Neural progenitor cell (in vitro differentiated cells): ENCODE measurements at regions not wholly inside any gene's neighbourhood (a gene's known extent, or its start where the extent isn't known, plus 50 kb on each side); places are given as distances from the start of the nearest gene placed in this dataset.

ENCODE experiments used
- DNase-seq: peaks from one replicate; pipeline ENCODE4 v3.0.0-alpha.2; 2016; ENCODE audit warnings: low spot score
- H2AFZ ChIP-seq: fragments of 200-600 bp; sonication (generic); replicated peaks from 2 replicates; pipeline ENCODE4 v1.6.1; 2016; ENCODE audit warnings: antibody characterized with exemption
- H3F3A ChIP-seq: fragments of 200-600 bp; sonication (generic); 2 replicates; pipeline ENCODE4 v1.6.1; 2016; ENCODE audit warnings: antibody characterized with exemption, low read depth
- H3K27ac ChIP-seq: fragments of 200-600 bp; sonication (generic); 2 replicates; pipeline ENCODE4 v1.5.1; 2016; ENCODE audit warnings: mild to moderate bottlenecking
- H3K27me3 ChIP-seq: fragments of 200-600 bp; sonication (generic); 2 replicates; pipeline ENCODE4 v1.6.1; 2016; ENCODE audit warnings: mild to moderate bottlenecking, moderate library complexity
- H3K36me3 ChIP-seq: fragments of 200-600 bp; sonication (generic); 2 replicates; pipeline ENCODE4 v1.5.1; 2016
- H3K4me1 ChIP-seq: fragments of 200-600 bp; sonication (generic); 2 replicates; pipeline ENCODE4 v1.6.1; 2016; ENCODE audit warnings: mixed run types
- H3K4me2 ChIP-seq: fragments of 200-600 bp; sonication (generic); 2 replicates; pipeline ENCODE4 v1.6.1; 2016
- H3K4me3 ChIP-seq: fragments of 200-600 bp; sonication (generic); 2 replicates; pipeline ENCODE4 v1.5.1; 2016
- H3K79me2 ChIP-seq: fragments of 200-600 bp; sonication (generic); 2 replicates; pipeline ENCODE4 v1.6.1; 2016; ENCODE audit warnings: low read depth
- H3K9ac ChIP-seq: fragments of 200-600 bp; sonication (generic); 2 replicates; pipeline ENCODE4 v1.6.1; 2016
- H3K9me3 ChIP-seq: fragments of 200-600 bp; sonication (generic); 2 replicates; pipeline ENCODE4 v1.5.1; 2016; ENCODE audit warnings: low read depth
- H4K20me1 ChIP-seq: fragments of 200-600 bp; sonication (generic); 2 replicates; pipeline ENCODE4 v1.6.1; 2016; ENCODE audit warnings: low read depth
- H3K27ac Mint-ChIP-seq: 3 replicates; pipeline ENCODE4 v1.8.0; 2021; ENCODE audit warnings: mixed read lengths
- H3K27me3 Mint-ChIP-seq: 2 replicates; pipeline ENCODE4 v1.8.0; 2022; ENCODE audit warnings: low read depth, mild to moderate bottlenecking, inconsistent platforms, moderate library complexity, mixed read lengths; ENCODE audit not compliant: insufficient read depth
- H3K36me3 Mint-ChIP-seq: 3 replicates; pipeline ENCODE4 v1.8.0; 2021; ENCODE audit warnings: mixed read lengths
- H3K4me1 Mint-ChIP-seq: 3 replicates; pipeline ENCODE4 v1.8.0; 2021; ENCODE audit warnings: mixed read lengths
- H3K4me3 Mint-ChIP-seq: 3 replicates; pipeline ENCODE4 v1.8.0; 2021; ENCODE audit warnings: mild to moderate bottlenecking, moderate library complexity, mixed read lengths
- H3K9me3 Mint-ChIP-seq: 3 replicates; pipeline ENCODE4 v1.8.0; 2020; ENCODE audit warnings: mixed read lengths
- EZH2 ChIP-seq: fragments of 200-600 bp; sonication (generic); IDR thresholded peaks from 2 replicates; pipeline ENCODE4 v1.6.1; 2017; ENCODE audit warnings: antibody characterized with exemption, mild to moderate bottlenecking, moderate library complexity
- EZH2phosphoT487 ChIP-seq: fragments of 200-600 bp; sonication (generic); IDR thresholded peaks from 2 replicates; pipeline ENCODE4 v1.6.1; 2017; ENCODE audit warnings: antibody characterized with exemption
- TF ChIP-seq, protein P1 (sequence below): fragments of 200-600 bp; sonication (generic); IDR thresholded peaks from 2 replicates; pipeline ENCODE4 v1.5.1; 2017; ENCODE audit warnings: antibody characterized with exemption, mild to moderate bottlenecking

DNA sequence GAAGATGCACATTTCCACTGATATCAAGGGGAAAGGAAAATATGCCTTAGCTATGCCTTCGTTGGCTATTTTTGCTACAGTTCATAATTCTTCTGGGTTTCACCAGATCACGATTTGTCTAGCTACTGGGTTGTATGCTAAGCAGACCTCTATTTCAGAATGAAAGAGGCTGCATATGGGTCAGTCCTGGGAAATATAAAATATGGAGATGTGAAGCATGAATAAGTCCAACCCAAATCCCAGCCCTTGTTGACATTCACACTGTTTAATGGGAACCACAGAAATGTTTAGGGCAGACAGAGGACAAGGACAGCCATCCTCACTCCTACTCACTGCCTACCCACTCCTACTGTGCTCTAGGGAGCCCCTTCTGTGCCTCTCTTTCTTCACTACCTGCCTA, 343.2 kb upstream of the CAMK1G start:
- Histone ChIP-seq H4K20me1 (no peaks in the 10 kb centered on the region), H3K4me2 (no peak overlapping the region), H3K27ac (no peak overlapping the region), H3K9ac (no peak overlapping the region), H3K27me3 (no peaks in the 10 kb centered on the region), H3K4me3 (no peak overlapping the region), H3K79me2 (no peaks in the 10 kb centered on the region), H3K9me3 (no peaks in the 10 kb centered on the region), H3F3A (no peaks in the 10 kb centered on the region), H3K36me3 (no peaks in the 10 kb centered on the region), H2AFZ (no peak overlapping the region), H3K4me1 (no peaks in the 10 kb centered on the region)
- no peaks in the 10 kb centered on the region for H3K36me3 Mint-ChIP-seq
- TF ChIP-seq, protein P1, sequence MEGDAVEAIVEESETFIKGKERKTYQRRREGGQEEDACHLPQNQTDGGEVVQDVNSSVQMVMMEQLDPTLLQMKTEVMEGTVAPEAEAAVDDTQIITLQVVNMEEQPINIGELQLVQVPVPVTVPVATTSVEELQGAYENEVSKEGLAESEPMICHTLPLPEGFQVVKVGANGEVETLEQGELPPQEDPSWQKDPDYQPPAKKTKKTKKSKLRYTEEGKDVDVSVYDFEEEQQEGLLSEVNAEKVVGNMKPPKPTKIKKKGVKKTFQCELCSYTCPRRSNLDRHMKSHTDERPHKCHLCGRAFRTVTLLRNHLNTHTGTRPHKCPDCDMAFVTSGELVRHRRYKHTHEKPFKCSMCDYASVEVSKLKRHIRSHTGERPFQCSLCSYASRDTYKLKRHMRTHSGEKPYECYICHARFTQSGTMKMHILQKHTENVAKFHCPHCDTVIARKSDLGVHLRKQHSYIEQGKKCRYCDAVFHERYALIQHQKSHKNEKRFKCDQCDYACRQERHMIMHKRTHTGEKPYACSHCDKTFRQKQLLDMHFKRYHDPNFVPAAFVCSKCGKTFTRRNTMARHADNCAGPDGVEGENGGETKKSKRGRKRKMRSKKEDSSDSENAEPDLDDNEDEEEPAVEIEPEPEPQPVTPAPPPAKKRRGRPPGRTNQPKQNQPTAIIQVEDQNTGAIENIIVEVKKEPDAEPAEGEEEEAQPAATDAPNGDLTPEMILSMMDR, result no peak
- no peak for TF ChIP-seq EZH2phosphoT487
- TF ChIP-seq EZH2, result no peak
- no peaks in the 10 kb centered on the region for H3K4me1 Mint-ChIP-seq
- H3K9me3 Mint-ChIP-seq, result no peaks in the 10 kb centered on the region
- no peak overlapping the region for H3K27ac Mint-ChIP-seq
- DNase-seq, result no peak
- H3K4me3 Mint-ChIP-seq, result no peak overlapping the region
- H3K27me3 Mint-ChIP-seq, result peaks cover 2% of the 10 kb centered on the region

DNA sequence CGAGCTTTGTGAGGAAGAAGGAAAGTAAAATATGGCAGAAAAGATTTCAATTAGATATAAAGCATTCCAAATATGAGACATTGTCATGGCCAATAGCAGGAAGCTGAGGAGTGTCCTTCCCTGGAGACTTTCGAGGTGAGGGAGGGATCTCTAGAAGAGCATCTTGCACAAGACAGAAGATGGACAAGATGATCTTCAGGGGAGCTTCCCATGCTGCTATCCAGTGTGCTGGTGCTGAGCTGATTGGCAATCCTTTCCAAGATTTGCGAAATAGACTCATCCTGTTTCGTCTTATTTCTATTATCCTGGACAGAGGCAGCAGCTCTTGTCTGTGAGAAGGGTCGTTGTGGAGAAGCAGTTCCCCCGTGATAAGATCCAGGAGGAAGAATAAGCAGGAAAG, 342.0 kb upstream of the CAMK1G start:
- Histone ChIP-seq H3K9ac (no peak overlapping the region), H3K27ac (no peak overlapping the region), H3F3A (no peaks in the 10 kb centered on the region), H3K27me3 (no peaks in the 10 kb centered on the region), H3K4me2 (no peak overlapping the region), H3K4me3 (no peak overlapping the region), H3K79me2 (no peaks in the 10 kb centered on the region), H4K20me1 (no peaks in the 10 kb centered on the region), H3K4me1 (no peaks in the 10 kb centered on the region), H3K36me3 (no peaks in the 10 kb centered on the region), H2AFZ (no peak overlapping the region), H3K9me3 (no peaks in the 10 kb centered on the region)
- no peaks in the 10 kb centered on the region for H3K9me3 Mint-ChIP-seq
- no peak overlapping the region for H3K27ac Mint-ChIP-seq
- H3K27me3 Mint-ChIP-seq, result peaks cover 2% of the 10 kb centered on the region
- no peak for DNase-seq
- no peak overlapping the region for H3K4me3 Mint-ChIP-seq
- H3K36me3 Mint-ChIP-seq, result no peaks in the 10 kb centered on the region
- H3K4me1 Mint-ChIP-seq, result peaks cover 4% of the 10 kb centered on the region
- TF ChIP-seq EZH2, result no peak
- TF ChIP-seq, protein P1, result no peak
- TF ChIP-seq EZH2phosphoT487, result no peak

DNA sequence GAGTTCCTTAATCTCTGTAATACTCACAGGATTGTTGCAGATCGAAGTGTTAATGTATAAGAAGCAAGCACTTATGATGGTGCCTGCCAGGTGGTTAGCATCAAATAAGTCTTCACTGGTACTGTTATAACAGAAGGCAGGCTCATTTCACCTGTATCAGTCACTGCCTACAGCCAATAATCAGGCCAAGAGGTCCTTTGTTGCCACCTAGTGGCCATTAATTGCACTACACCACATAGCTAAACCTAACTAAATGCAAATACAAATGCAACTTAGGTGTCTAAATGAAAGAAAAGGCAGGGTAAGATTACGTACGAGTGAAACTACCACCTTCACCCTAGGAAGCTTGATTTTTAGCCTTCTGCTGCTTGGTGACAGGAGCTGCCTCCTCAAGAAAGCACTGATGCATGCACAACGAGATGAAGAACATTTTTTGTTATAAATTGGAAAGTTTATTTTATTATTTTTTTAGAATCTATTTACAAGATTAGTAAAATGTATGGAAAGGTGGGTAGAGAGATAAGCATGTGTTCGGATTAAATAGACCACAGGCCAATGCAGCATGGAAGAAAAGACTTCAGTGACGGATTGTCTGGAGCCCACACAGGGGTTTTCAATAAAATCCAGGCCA, 334.8 kb upstream of the CAMK1G start:
- no peaks in the 10 kb centered on the region for H3K9me3 Mint-ChIP-seq
- H4K20me1 ChIP-seq, result no peaks in the 10 kb centered on the region
- peaks cover 6% of the 10 kb centered on the region for H3K4me1 Mint-ChIP-seq
- H3K4me1 ChIP-seq, result peaks cover 5% of the 10 kb centered on the region
- H3F3A ChIP-seq, result no peaks in the 10 kb centered on the region
- H3K79me2 ChIP-seq, result no peaks in the 10 kb centered on the region
- H3K27me3 Mint-ChIP-seq, result peaks cover 4% of the 10 kb centered on the region
- H2AFZ ChIP-seq, result no peak overlapping the region
- H3K9me3 ChIP-seq, result no peaks in the 10 kb centered on the region
- TF ChIP-seq, protein P1, result peak; percentile 92
- no peak for TF ChIP-seq EZH2
- H3K9ac ChIP-seq, result no peak overlapping the region
- H3K4me2 ChIP-seq, result no peak overlapping the region
- H3K36me3 Mint-ChIP-seq, result no peaks in the 10 kb centered on the region
- peak; percentile 72 for DNase-seq
- H3K36me3 ChIP-seq, result no peaks in the 10 kb centered on the region
- no peaks in the 10 kb centered on the region for H3K27me3 ChIP-seq
- no peak overlapping the region for H3K4me3 Mint-ChIP-seq
- H3K27ac ChIP-seq, result no peak overlapping the region
- no peak overlapping the region for H3K4me3 ChIP-seq
- no peak overlapping the region for H3K27ac Mint-ChIP-seq
